ENCODE measurements at regions not wholly inside any gene's neighbourhood (a gene's known extent, or its start where the extent isn't known, plus 50 kb on each side); places are given as distances from the start of the nearest gene placed in this dataset.

DNA sequence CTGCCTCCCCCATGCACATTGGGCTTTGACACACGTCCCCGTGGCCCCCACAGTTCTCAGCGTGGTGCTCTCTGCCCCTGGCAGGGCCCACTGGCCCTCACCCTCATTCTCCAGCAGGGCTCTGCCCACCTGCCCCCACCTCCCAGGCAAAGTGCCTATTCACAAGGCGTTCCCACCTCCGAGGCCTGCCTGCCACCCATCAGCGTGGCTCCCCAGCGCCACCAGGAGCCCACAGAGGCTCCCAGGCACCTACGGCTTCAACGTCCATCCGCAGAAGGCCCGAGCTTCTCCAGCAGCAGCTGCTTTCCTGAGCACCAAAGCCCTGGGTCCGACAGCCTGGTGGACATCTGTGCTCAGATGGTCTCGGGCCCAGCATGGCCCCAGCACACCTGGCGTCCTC, 211.8 kb upstream of the PPP2R2D start:
- peaks cover 4% of the 10 kb centered on the region; the same call in 1 of the 2 replicates for H3K27me3 Mint-ChIP-seq (ENCODE audit: insufficient read depth)
- no peak overlapping the region for H3K27ac Mint-ChIP-seq
- H3K4me3 Mint-ChIP-seq, result no peak overlapping the region
- DNase-seq, result no peak
- peaks cover 58% of the 10 kb centered on the region for H3K9me3 Mint-ChIP-seq
- H3K36me3 Mint-ChIP-seq (ENCODE audit: low read depth), result peaks cover 16% of the 10 kb centered on the region
- no peaks in the 10 kb centered on the region for H3K4me1 Mint-ChIP-seq (ENCODE audit: low read depth)
- TF ChIP-seq, protein P1, sequence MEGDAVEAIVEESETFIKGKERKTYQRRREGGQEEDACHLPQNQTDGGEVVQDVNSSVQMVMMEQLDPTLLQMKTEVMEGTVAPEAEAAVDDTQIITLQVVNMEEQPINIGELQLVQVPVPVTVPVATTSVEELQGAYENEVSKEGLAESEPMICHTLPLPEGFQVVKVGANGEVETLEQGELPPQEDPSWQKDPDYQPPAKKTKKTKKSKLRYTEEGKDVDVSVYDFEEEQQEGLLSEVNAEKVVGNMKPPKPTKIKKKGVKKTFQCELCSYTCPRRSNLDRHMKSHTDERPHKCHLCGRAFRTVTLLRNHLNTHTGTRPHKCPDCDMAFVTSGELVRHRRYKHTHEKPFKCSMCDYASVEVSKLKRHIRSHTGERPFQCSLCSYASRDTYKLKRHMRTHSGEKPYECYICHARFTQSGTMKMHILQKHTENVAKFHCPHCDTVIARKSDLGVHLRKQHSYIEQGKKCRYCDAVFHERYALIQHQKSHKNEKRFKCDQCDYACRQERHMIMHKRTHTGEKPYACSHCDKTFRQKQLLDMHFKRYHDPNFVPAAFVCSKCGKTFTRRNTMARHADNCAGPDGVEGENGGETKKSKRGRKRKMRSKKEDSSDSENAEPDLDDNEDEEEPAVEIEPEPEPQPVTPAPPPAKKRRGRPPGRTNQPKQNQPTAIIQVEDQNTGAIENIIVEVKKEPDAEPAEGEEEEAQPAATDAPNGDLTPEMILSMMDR (IDR thresholded peaks at IDR 0.05), result no peak

DNA sequence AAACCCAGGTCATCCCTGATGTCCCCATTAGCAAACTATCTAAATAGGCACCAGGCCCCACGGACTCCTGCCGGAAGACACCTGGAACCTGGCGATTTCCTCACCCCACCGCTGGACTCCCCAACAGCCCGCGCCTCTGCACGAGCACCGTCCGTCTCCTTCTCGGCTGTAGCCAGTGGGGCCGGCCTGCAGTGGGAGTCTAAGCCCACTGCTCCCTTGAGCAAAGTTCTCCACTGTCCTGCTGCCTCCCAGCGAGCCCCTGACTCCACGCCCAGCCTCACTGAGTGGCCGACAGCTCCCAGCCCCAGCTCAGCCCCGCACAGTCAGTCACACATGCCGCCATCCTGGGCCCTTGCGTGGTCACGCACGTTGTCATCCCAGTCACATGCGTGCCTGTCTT, 211.3 kb upstream of the PPP2R2D start:
- no peak for DNase-seq
- Mint-ChIP-seq H3K36me3 (ENCODE audit: low read depth) (peaks cover 16% of the 10 kb centered on the region), H3K27me3 (ENCODE audit: insufficient read depth) (peaks cover 4% of the 10 kb centered on the region; the same call in 1 of the 2 replicates), H3K27ac (no peak overlapping the region), H3K4me3 (no peak overlapping the region), H3K9me3 (peaks cover 54% of the 10 kb centered on the region), H3K4me1 (ENCODE audit: low read depth) (no peaks in the 10 kb centered on the region)
- TF ChIP-seq, protein P1 (IDR thresholded peaks at IDR 0.05), result no peak

DNA sequence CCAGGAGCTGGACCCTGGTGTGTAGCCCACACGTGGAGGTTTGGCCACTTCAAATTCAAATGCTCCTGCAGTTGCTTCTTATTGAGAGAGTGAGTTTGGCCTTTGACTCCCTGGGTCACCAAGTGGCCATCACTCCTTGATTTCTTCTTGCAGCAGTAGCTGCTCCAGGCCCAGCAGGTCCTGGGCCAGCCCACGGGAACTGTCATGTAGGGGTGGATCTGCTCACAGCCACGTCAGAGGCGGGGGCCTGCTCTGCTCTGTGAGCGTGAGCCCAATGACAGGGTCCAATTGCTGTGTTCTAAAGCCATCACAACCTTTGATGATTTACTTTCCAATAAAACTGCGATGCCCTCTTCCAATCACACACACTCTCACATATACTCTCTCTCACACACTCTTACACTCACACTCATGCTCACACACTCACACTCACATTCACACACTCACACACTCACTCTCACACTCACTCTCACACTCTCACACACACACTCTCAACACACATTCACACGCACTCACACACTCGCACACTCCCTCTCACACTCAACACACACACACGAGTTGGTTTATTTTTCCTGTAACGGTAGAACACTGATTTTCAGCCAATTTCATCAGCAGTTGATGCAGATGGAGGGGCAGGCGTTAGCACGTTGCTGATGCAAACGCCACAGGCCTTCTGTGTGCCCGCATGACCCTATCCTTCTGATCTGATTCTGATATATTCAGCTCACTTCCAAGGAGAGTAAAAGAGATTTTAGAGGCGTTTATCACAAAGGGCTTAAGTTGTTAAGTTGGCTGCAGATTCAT, 210.7 kb upstream of the PPP2R2D start:
- Mint-ChIP-seq H3K27ac (no peak overlapping the region), H3K4me1 (ENCODE audit: low read depth) (no peaks in the 10 kb centered on the region), H3K9me3 (peaks cover 52% of the 10 kb centered on the region), H3K4me3 (no peak overlapping the region), H3K36me3 (ENCODE audit: low read depth) (peaks cover 16% of the 10 kb centered on the region), H3K27me3 (ENCODE audit: insufficient read depth) (peaks cover 4% of the 10 kb centered on the region; the same call in 1 of the 2 replicates)
- DNase-seq, result no peak
- TF ChIP-seq, protein P1 (IDR thresholded peaks at IDR 0.05), result no peak

DNA sequence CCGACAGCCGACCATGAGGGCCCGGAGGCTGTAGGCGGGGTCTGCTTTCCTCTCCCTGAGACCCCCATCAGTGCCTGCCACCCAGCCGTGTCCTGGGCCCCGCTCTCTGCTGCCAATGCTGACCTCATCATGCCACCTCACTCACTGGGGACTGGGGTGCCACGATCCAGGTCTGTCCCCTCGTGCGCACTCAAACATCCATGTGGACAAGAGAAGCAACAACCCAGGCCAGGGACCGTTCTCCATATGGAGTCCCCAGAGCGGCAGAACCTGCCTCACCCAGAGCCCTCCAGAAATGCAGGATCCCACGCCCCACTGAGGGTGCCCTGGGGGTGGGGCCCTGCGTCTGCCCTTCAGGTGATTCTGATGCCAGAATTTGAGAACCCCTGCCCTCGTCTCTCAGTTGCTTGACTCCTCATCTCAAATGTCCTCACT, 210.0 kb upstream of the PPP2R2D start:
- Mint-ChIP-seq H3K9me3 (peaks cover 52% of the 10 kb centered on the region), H3K27ac (no peak overlapping the region), H3K36me3 (ENCODE audit: low read depth) (peaks cover 16% of the 10 kb centered on the region), H3K4me1 (ENCODE audit: low read depth) (no peaks in the 10 kb centered on the region), H3K4me3 (no peak overlapping the region), H3K27me3 (ENCODE audit: insufficient read depth) (peaks cover 4% of the 10 kb centered on the region; the same call in 1 of the 2 replicates)
- no peak for DNase-seq
- TF ChIP-seq, protein P1 (IDR thresholded peaks at IDR 0.05), result no peak

DNA sequence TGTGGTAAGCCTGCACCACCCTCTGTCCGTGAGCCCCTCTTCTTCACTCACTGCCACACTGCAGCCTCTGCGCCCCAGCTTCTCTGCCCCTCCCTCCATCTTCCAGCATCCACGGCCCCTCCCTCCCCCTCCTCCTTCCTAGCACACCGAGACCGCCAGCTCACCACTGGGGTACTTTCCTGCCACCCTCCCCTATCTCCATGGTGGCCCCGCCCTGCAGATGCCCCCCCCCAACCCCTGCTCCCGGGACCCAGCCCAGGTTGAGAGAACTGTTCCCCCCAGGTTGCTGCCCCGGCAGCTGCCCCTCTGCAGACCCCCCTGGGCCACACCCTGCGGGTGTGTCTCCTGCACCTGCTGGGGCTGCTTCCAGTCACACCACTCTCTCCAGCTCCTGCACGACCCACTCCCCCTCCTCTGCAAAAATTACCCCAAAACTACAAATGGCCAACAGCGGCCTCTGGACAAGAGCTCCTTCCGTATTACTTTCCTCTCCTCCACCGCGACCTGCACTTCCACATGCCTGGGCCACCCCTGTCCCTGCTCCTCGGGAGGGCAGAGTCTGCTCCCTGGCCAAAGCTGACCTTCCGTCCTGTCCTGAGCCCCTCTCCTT, 209.2 kb upstream of the PPP2R2D start:
- Mint-ChIP-seq H3K4me1 (ENCODE audit: low read depth) (no peaks in the 10 kb centered on the region), H3K27me3 (ENCODE audit: insufficient read depth) (peaks cover under 1% of the 10 kb centered on the region; the same call in 1 of the 2 replicates), H3K4me3 (no peak overlapping the region), H3K36me3 (ENCODE audit: low read depth) (peaks cover 16% of the 10 kb centered on the region), H3K27ac (no peak overlapping the region), H3K9me3 (peaks cover 59% of the 10 kb centered on the region)
- no peak for DNase-seq
- TF ChIP-seq, protein P1 (IDR thresholded peaks at IDR 0.05), result no peak
